GM13977 (cell line): ENCODE measurements at regions not wholly inside any gene's neighbourhood (a gene's known extent, or its start where the extent isn't known, plus 50 kb on each side); places are given as distances from the start of the nearest gene placed in this dataset.

Experiments
- DNase-seq: peaks from one replicate; pipeline ENCODE4 v3.0.0; 2012; ENCODE audit warnings: low spot score
- CTCF ChIP-seq: IDR thresholded peaks from 2 replicates; pipeline ENCODE4 v1.5.1; 2012; ENCODE audit warnings: mild to moderate bottlenecking, control low read depth; ENCODE audit not compliant: insufficient read depth; ENCODE audit errors: extremely low read depth, missing control alignments
- in situ Hi-C: fragments of 300-500 bp; cut with MboI; formaldehyde crosslinking; loops from one replicate; pipeline ENCODE4 v1.12.0; 2022; ENCODE audit warnings: low sequenced_read_pairs, low pct_unique_long_range_greater_than_20kb, mixed read lengths, inconsistent platforms; ENCODE audit not compliant: unreplicated experiment

DNA sequence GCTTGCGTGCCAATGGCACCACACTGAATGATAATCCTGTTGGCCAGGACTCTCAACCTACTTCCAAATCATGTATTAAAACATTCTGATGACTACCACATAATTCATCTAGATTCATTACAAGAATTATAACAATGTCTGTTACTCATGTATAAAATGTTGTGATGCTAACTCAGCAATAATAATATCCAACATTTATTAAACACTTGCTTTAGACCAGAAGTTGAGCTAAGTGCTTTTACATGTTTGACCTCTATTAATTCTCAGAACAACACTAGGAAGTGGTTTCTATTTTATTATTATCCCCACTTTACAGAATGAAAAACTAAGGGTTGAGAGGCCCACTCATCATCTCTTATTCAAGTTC lies 178.4 kb downstream of the LNPK start:
- TF ChIP-seq CTCF, result no peak
- in situ Hi-C loops, result no loop called here
- no peak for DNase-seq

DNA sequence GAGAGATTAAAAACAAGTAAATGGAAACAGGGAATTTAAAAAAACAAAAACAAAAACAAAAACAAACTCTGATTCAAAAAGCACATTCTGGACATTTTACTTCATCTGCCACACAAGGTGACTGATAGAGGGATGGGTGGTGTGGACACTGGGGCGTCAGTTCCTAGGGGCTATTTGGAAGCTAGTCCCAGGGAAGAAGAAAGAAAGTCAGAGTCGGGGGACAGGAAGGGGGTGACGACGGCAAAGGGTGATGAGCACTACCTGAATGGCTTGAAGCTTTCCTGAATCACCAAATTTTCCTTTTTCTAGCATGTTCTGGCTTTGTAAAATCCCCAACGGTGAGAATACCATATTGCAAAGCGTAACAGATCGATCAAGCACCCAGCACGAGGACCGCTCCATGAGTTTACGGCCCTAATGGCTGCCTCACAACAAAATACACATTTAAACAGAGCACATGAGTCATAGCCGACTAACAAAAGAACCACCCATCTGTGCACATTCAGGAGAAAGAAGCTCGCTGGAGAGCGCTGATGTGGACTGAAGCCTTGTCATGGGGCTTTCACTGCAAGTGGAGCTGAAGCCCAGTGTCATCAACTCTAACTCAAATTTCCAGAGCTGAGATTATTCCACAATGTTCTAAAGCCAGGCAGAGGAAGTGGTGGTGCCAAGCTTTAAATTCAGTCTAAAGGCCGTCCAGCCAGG lies 178.9 kb downstream of the LNPK start:
- in situ Hi-C loops, result no loop called here
- TF ChIP-seq CTCF, result no peak
- no peak for DNase-seq

DNA sequence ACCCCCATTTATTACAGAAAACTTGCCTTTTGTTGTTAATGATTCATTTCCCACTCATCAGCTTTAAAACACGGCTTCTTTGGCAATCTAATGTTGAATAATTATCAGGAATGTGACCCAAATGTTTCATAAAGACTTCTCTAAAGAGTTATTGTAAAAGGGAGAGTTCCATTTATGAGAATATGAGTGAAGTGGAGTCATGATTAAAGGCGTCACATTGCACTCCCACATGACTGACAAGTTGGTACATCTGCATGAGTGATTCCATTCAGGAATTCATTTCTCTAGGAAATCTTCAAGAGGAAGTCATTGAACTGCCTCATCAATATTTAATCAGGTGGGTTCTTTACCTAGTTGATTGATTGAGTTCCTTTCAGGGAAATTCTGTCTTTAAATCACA lies 184.8 kb downstream of the LNPK start:
- DNase-seq, result no peak
- no peak for TF ChIP-seq CTCF
- in situ Hi-C loops, result no loop called here

GRCh38 chr2:175815537-175815936 lies 186.5 kb downstream of the LNPK start:
- in situ Hi-C loops, result no loop called here
- no peak for DNase-seq
- TF ChIP-seq CTCF, result no peak

DNA sequence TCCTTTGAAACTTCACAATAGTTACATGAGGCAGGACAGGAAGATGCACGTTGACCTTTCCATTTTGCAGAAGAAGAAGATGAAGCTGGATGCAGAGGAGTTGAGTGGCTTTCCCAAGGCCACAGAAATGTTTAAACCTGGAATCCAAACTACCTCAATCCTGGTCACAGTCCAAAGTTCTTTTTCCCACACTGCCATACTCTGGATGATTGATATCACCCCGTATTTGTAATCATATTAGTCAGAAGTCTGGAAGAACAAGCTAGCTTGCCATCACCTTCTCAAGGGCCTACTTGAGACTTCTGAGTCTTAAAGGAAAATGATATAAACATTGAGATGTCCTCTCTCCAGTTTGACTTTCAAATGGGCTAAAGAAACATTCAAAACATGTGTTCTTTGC lies 190.1 kb downstream of the LNPK start:
- TF ChIP-seq CTCF, result no peak
- in situ Hi-C loops, result no loop called here
- DNase-seq, result no peak

- in situ Hi-C loops, result no loop called here
- TF ChIP-seq CTCF, result no peak
Measured at GRCh38 chr2:175808858-175809257, 193.2 kb downstream of the LNPK start.

More at GRCh38 chr2:175808858-175809257, 193.2 kb downstream of the LNPK start:
- DNase-seq, result no peak
